Tibial nerve (tissue), 4 donors: ENCODE measurements at regions not wholly inside any gene's neighbourhood (a gene's known extent, or its start where the extent isn't known, plus 50 kb on each side); places are given as distances from the start of the nearest gene placed in this dataset.

Source experiments
- DNase-seq, 2 donors: peaks; one replicate each; pipeline ENCODE4 v3.0.0-alpha.2; 2019; ENCODE audit warnings: low spot score in 2 of 2
- H3K27ac ChIP-seq, 4 donors: fragments of 200-600 bp; sonication (generic) in 3 of 4; one replicate each; pipeline ENCODE4 v1.5.1; 2017 to 2019; ENCODE audit warnings: mild to moderate bottlenecking in 1 of 4
- H3K27me3 ChIP-seq, 2 donors: fragments of 200-600 bp; sonication (generic) in 1 of 2; one replicate each; pipeline versions ENCODE4 v1.5.1 to v1.6.0; 2017 to 2019
- H3K36me3 ChIP-seq, 3 donors: fragments of 200-600 bp; sonication (generic); one replicate each; pipeline ENCODE4 v1.5.1; 2018 to 2019
- H3K4me1 ChIP-seq, 4 donors: fragments of 200-600 bp; sonication (generic) in 3 of 4; one replicate each; pipeline ENCODE4 v1.5.1; 2017 to 2019
- H3K4me3 ChIP-seq, 4 donors: fragments of 200-600 bp; sonication (generic) in 3 of 4; one replicate each; pipeline ENCODE4 v1.5.1; 2017 to 2019; ENCODE audit warnings: mild to moderate bottlenecking in 1 of 4, moderate library complexity in 1 of 4
- H3K9me3 ChIP-seq, 4 donors: fragments of 200-600 bp; sonication (generic) in 3 of 4; one replicate each; pipeline ENCODE4 v1.5.1; 2017 to 2019
- EP300 ChIP-seq, 2 donors: sonication (generic); formaldehyde crosslinking; IDR thresholded peaks; one replicate each; pipeline ENCODE4 v1.6.1; 2017; ENCODE audit warnings: antibody characterized with exemption in 2 of 2, mild to moderate bottlenecking in 1 of 2
- POLR2A ChIP-seq, 2 donors: fragments of 450-650 bp; IDR thresholded peaks; one replicate each; pipeline ENCODE4 v1.6.1; 2017; ENCODE audit warnings: antibody characterized with exemption in 2 of 2, mild to moderate bottlenecking in 2 of 2, moderate library complexity in 2 of 2
- WGBS, 2 donors: methylation state at CpG; one replicate each; pipeline ENCODE4 v1.1.5; 2018; 5-methylcytosine and 5-hydroxymethylcytosine counted together
- TF ChIP-seq, protein P1 (sequence below), 5 experiments: fragments of 200-600 bp in 3 of 5; fragments of 450-650 bp in 2 of 5; sonication (generic) in 3 of 5; IDR thresholded peaks; one replicate each; pipeline ENCODE4 v1.5.1; 2016 to 2019; ENCODE audit warnings: antibody characterized with exemption in 5 of 5, mild to moderate bottlenecking in 3 of 5, moderate library complexity in 2 of 5

DNA sequence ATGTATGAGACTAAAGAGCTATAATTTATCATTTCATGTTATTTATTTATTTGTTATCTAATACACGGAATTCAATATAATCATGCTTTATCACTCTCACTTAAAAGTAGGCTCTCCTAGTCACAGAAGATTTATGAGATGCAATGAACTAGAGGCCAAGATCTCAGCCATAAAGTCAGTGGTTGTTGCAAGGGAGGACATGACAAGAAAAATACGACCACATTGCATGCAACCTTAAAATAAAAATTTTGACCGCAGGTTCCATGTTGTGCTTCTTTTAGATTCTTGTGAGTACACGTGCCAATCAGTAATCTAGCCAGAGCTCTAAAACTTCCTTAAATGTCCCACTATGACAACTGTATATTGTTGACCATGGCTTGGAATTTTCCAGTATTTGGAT lies 75.9 kb upstream of the SP8 start:
- H3K36me3 ChIP-seq, result no peaks in the 10 kb centered on the region
- H3K4me1 ChIP-seq, result no peaks in the 10 kb centered on the region
- 67% methylated on average over 4 of the region's 4 CpGs for WGBS, 2 donors
- H3K27ac ChIP-seq, result no peak overlapping the region
- no peaks in the 10 kb centered on the region for H3K27me3 ChIP-seq
- TF ChIP-seq POLR2A (IDR thresholded peaks at IDR 0.05) (no peak), EP300 (IDR thresholded peaks at IDR 0.05) (no peak)
- TF ChIP-seq, protein P1, sequence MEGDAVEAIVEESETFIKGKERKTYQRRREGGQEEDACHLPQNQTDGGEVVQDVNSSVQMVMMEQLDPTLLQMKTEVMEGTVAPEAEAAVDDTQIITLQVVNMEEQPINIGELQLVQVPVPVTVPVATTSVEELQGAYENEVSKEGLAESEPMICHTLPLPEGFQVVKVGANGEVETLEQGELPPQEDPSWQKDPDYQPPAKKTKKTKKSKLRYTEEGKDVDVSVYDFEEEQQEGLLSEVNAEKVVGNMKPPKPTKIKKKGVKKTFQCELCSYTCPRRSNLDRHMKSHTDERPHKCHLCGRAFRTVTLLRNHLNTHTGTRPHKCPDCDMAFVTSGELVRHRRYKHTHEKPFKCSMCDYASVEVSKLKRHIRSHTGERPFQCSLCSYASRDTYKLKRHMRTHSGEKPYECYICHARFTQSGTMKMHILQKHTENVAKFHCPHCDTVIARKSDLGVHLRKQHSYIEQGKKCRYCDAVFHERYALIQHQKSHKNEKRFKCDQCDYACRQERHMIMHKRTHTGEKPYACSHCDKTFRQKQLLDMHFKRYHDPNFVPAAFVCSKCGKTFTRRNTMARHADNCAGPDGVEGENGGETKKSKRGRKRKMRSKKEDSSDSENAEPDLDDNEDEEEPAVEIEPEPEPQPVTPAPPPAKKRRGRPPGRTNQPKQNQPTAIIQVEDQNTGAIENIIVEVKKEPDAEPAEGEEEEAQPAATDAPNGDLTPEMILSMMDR (IDR thresholded peaks at IDR 0.05), result no peak
- H3K4me3 ChIP-seq, result no peak overlapping the region
- no peaks in the 10 kb centered on the region for H3K9me3 ChIP-seq
- DNase-seq, result no peak

DNA sequence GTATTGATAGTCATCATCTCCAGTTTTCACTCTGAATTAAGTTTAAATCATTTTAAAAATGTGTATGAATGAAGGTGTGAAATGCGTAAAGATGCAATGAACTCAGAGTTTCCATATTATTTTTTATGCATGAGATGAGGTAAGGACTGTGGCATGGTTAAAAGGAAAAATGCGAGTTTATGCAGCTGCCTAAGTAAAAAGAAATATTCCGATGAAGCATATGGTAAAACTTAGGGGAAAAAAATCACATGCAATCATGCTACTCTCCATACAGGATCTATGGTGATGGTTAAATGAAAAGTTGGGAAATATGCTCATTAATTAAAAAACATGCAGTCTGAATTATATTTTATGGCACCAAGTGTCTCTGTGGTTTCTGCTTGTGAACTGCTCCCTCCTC lies 77.5 kb upstream of the SP8 start:
- no peaks in the 10 kb centered on the region for H3K36me3 ChIP-seq
- whole genome bisulfite sequencing, 2 donors, result 84 to 91% methylated on average over 3 of the region's 3 CpGs
- DNase-seq, result no peak
- no peak overlapping the region for H3K4me3 ChIP-seq
- no peak for TF ChIP-seq EP300 (IDR thresholded peaks at IDR 0.05)
- TF ChIP-seq, protein P1 (IDR thresholded peaks at IDR 0.05), result no peak
- no peak for TF ChIP-seq POLR2A (IDR thresholded peaks at IDR 0.05)
- no peaks in the 10 kb centered on the region for H3K9me3 ChIP-seq
- no peak overlapping the region for H3K27ac ChIP-seq
- H3K4me1 ChIP-seq, result no peaks in the 10 kb centered on the region
- no peaks in the 10 kb centered on the region for H3K27me3 ChIP-seq

DNA sequence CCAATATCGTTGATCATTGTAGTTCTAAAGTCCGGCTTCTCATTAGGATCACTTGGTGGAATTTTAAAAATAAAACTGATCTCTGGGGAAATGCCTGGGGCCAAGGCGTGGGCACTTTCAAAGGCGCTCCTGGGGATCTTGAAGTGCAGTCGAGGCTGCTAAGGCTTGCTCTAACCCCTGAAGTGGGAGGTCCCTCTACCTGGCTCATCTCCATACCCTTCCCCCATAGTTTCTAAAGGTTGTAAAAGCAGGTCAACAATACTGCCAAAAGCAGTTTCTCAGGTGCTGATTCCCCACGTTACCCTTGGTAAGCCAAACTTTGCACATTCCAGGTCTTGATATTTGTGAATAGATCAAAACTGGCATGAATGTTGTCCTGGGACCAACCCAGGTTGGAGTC lies 79.0 kb upstream of the SP8 start:
- no peaks in the 10 kb centered on the region for H3K4me1 ChIP-seq
- no peak overlapping the region for H3K27ac ChIP-seq
- no peaks in the 10 kb centered on the region for H3K36me3 ChIP-seq
- H3K4me3 ChIP-seq, result no peak overlapping the region
- TF ChIP-seq, protein P1 (IDR thresholded peaks at IDR 0.05), result no peak
- no peak for TF ChIP-seq POLR2A (IDR thresholded peaks at IDR 0.05)
- TF ChIP-seq EP300 (IDR thresholded peaks at IDR 0.05), result no peak
- no peak for DNase-seq
- no peaks in the 10 kb centered on the region for H3K27me3 ChIP-seq
- no peaks in the 10 kb centered on the region for H3K9me3 ChIP-seq
- 75 to 81% methylated on average over 6 of the region's 6 CpGs for WGBS, 2 donors

DNA sequence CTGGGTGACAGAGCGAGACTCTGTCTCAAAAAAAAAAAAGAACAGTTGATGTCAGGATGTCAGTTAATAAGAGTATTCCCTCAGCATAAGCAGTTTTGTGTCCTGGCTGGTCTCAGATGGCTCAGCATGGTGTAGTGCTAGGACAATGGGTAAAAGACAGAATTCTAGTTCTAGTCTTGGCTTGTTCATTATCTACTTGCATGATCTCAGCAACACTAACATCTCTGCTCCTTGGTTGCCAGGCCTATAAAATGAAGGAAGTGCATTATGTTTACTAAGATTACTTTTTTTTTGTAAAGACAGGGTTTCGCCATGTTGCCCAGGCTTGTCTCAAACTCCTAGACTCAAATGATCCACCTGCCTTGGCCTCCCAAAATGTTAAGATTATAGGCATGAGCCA lies 84.3 kb upstream of the SP8 start:
- H3K27me3 ChIP-seq, result no peaks in the 10 kb centered on the region
- no peak for DNase-seq
- H3K4me1 ChIP-seq, result no peaks in the 10 kb centered on the region
- no peak overlapping the region for H3K4me3 ChIP-seq
- no peak overlapping the region for H3K27ac ChIP-seq
- TF ChIP-seq, protein P1 (IDR thresholded peaks at IDR 0.05), result no peak
- no peak for TF ChIP-seq EP300 (IDR thresholded peaks at IDR 0.05)
- TF ChIP-seq POLR2A (IDR thresholded peaks at IDR 0.05), result no peak
- H3K9me3 ChIP-seq, result peaks cover 0 to 3% (median 0%) of the 10 kb centered on the region in 4 donors
- WGBS, 2 donors, result 93 to 100% methylated on average over 2 of the region's 2 CpGs
- no peaks in the 10 kb centered on the region for H3K36me3 ChIP-seq

DNA sequence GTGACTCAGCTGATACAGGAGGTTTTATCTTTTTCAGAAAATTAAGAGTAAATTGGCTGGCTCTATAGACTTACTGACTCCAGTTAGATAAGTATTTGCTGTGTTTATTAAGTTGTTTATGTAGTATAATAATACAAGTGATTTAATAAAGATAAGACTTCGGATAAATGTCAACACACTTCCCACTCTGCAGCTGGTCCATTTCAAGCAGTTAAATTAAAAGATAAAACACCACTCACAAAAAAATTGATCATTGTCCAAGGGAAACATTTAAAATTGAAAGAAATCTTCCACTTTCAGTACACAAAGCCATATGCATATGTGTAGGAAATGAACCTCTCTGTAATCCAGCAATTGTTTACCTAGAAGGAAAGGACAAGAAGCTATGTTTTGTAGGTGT lies 106.1 kb upstream of the SP8 start:
- Histone ChIP-seq H3K4me1 (no peaks in the 10 kb centered on the region), H3K4me3 (no peak overlapping the region), H3K27ac (no peak overlapping the region), H3K27me3 (no peaks in the 10 kb centered on the region), H3K9me3 (peaks cover 0 to 11% (median 0%) of the 10 kb centered on the region in 4 donors), H3K36me3 (no peaks in the 10 kb centered on the region)
- no peak for TF ChIP-seq EP300 (IDR thresholded peaks at IDR 0.05)
- no peak for TF ChIP-seq POLR2A (IDR thresholded peaks at IDR 0.05)
- TF ChIP-seq, protein P1 (IDR thresholded peaks at IDR 0.05), result no peak
- no peak for DNase-seq
- WGBS, 2 donors, result 48 to 53% methylated on average over 1 of the region's 1 CpG
